Vagina (tissue), 2 donors: ENCODE measurements at regions not wholly inside any gene's neighbourhood (a gene's known extent, or its start where the extent isn't known, plus 50 kb on each side); places are given as distances from the start of the nearest gene placed in this dataset.
A peak's percentile ranks its signal among the peaks of the same experiment; 100 is the strongest.

Experiments
- DNase-seq, 2 donors: peaks; one replicate each; pipeline ENCODE4 v3.0.0-alpha.2; 2017; ENCODE audit errors: extremely low spot score in 2 of 2
- H3K27ac ChIP-seq: fragments of 200-600 bp; sonication (generic); one replicate; pipeline ENCODE4 v1.5.1; 2019
- H3K27me3 ChIP-seq: fragments of 200-600 bp; sonication (generic); one replicate; pipeline ENCODE4 v1.5.1; 2019
- H3K36me3 ChIP-seq, 2 donors: fragments of 200-600 bp; sonication (generic); one replicate each; pipeline ENCODE4 v1.5.1; 2017 to 2019
- H3K4me1 ChIP-seq: fragments of 200-600 bp; sonication (generic); one replicate; pipeline ENCODE4 v1.5.1; 2019
- H3K4me3 ChIP-seq, 2 donors: fragments of 200-600 bp; sonication (generic); 1 replicate in 1 of 2; 2 replicates in 1 of 2; pipeline ENCODE4 v1.5.1; 2016 to 2019
- H3K9me3 ChIP-seq: fragments of 200-600 bp; sonication (generic); one replicate; pipeline ENCODE4 v1.5.1; 2019
- POLR2A ChIP-seq, 2 donors: fragments of 450-650 bp; IDR thresholded peaks; one replicate each; pipeline ENCODE4 v1.6.1; 2017; ENCODE audit warnings: antibody characterized with exemption in 2 of 2, mild to moderate bottlenecking in 2 of 2, moderate library complexity in 2 of 2
- POLR2AphosphoS5 ChIP-seq, 2 donors: sonication (generic); formaldehyde crosslinking; IDR thresholded peaks; one replicate each; pipeline ENCODE4 v1.9.0; 2017; ENCODE audit warnings: antibody characterized with exemption in 2 of 2, mild to moderate bottlenecking in 2 of 2, low read depth in 1 of 2; ENCODE audit not compliant: insufficient read depth in 1 of 2
- intact Hi-C: fragments of 100-400 bp; cut with DNase I; formaldehyde crosslinking; loops from one replicate; pipeline ENCODE4 v1.15.1; 2023
- TF ChIP-seq, protein P1 (sequence below), 3 experiments: fragments of 450-650 bp in 2 of 3; fragments of 200-600 bp in 1 of 3; sonication (generic) in 1 of 3; IDR thresholded peaks; one replicate each; pipeline ENCODE4 v1.5.1; 2017 to 2019; ENCODE audit warnings: antibody characterized with exemption in 3 of 3, mild to moderate bottlenecking in 2 of 3, moderate library complexity in 2 of 3

DNA sequence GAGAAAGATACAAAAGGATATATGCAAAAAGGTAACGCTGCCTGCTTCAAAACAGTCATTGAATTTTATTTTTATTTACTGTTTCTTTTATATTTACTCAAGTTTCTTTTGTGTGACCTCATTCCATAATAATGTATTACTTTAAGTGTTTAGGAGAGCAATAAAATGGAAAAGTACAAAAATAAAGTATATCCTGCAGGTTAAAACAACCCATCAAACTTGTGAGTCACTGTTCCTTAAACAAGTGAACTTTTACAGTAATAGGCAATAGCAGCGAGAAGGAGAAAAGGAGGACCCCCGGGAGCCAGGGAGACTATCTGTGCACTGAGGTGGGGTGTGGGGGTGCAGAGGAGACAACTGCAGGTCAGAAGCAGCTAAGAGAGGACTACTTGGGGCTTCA lies 124.5 kb downstream of the EN1 start:
- intact Hi-C loops, result no loop called here
- TF ChIP-seq, protein P1, sequence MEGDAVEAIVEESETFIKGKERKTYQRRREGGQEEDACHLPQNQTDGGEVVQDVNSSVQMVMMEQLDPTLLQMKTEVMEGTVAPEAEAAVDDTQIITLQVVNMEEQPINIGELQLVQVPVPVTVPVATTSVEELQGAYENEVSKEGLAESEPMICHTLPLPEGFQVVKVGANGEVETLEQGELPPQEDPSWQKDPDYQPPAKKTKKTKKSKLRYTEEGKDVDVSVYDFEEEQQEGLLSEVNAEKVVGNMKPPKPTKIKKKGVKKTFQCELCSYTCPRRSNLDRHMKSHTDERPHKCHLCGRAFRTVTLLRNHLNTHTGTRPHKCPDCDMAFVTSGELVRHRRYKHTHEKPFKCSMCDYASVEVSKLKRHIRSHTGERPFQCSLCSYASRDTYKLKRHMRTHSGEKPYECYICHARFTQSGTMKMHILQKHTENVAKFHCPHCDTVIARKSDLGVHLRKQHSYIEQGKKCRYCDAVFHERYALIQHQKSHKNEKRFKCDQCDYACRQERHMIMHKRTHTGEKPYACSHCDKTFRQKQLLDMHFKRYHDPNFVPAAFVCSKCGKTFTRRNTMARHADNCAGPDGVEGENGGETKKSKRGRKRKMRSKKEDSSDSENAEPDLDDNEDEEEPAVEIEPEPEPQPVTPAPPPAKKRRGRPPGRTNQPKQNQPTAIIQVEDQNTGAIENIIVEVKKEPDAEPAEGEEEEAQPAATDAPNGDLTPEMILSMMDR (IDR thresholded peaks at IDR 0.05), result no peak
- TF ChIP-seq POLR2AphosphoS5 (IDR thresholded peaks at IDR 0.05; ENCODE audit: insufficient read depth in 1 of 2, low read depth in 1 of 2), result no peak
- TF ChIP-seq POLR2A (IDR thresholded peaks at IDR 0.05), result no peak
- no peak overlapping the region for H3K27ac ChIP-seq
- no peak overlapping the region for H3K4me3 ChIP-seq
- no peaks in the 10 kb centered on the region for H3K27me3 ChIP-seq
- no peaks in the 10 kb centered on the region for H3K36me3 ChIP-seq
- H3K4me1 ChIP-seq, result no peaks in the 10 kb centered on the region
- DNase-seq, result no peak
- H3K9me3 ChIP-seq, result no peaks in the 10 kb centered on the region

DNA sequence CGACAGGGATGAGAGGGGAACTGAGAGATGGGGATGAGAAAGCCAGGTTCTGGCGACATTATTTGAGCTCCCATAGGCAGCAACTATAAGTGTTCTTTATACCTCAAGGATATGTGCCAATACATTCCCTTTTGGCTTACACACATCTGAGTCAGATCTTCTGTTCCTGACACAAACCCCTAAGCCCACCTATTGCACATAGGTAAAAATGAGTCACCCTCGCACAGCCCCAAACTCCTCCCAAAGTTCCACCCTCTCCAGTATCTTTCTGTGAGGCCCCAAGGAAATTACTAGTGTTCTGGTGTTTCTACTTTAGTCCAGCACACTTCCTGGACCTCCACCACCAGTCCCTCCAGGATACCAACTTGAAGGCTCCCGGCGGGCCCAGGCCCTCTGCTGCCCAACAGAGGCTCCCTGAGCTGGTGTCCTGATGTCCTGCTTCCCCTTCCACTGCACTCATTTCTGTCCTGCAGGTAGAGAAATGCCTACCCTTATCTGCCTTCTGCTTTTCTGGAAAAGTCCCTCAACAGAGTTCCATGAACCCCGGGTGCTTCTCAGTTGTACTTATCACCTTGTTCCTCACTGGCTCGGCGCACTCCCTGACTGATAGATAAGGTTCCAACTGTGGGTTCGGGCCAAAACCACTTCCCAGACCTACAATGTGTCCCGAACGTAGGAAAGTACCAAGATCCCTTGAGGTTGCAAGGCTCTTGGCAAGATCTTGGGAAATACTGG lies 125.5 kb downstream of the EN1 start:
- Histone ChIP-seq H3K36me3 (no peaks in the 10 kb centered on the region), H3K4me1 (no peaks in the 10 kb centered on the region), H3K27me3 (no peaks in the 10 kb centered on the region), H3K9me3 (no peaks in the 10 kb centered on the region), H3K4me3 (no peak overlapping the region), H3K27ac (no peak overlapping the region)
- intact Hi-C loops, result no loop called here
- DNase-seq, result peak in 1 of 2 donors; percentile 74
- no peak for TF ChIP-seq POLR2A (IDR thresholded peaks at IDR 0.05)

DNA sequence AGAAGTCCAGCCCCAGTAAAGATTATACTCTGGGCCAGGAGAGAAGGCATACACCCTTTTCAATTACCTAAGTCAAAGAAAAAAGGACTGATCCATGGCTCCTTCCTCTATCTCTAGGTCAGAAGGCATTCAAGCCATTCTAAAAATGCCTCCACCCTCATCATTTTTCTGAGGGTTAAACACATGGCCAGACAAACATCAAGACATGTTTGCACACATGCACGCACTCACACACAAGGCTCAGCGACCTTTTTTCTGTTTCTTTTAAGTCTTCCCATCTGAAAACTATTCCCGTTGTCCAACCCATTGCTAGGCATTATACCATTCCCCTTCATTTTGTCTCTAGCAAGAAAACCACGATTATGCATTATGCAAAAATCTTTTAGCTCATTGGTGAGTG lies 126.6 kb downstream of the EN1 start:
- H3K9me3 ChIP-seq, result no peaks in the 10 kb centered on the region
- DNase-seq, result no peak
- no peaks in the 10 kb centered on the region for H3K36me3 ChIP-seq
- H3K27me3 ChIP-seq, result no peaks in the 10 kb centered on the region
- H3K27ac ChIP-seq, result no peak overlapping the region
- H3K4me3 ChIP-seq, result no peak overlapping the region
- H3K4me1 ChIP-seq, result no peaks in the 10 kb centered on the region
- intact Hi-C loops, result no loop called here
- TF ChIP-seq POLR2A (IDR thresholded peaks at IDR 0.05) (no peak), POLR2AphosphoS5 (IDR thresholded peaks at IDR 0.05; ENCODE audit: insufficient read depth in 1 of 2, low read depth in 1 of 2) (no peak)
- TF ChIP-seq, protein P1 (IDR thresholded peaks at IDR 0.05), result no peak

DNA sequence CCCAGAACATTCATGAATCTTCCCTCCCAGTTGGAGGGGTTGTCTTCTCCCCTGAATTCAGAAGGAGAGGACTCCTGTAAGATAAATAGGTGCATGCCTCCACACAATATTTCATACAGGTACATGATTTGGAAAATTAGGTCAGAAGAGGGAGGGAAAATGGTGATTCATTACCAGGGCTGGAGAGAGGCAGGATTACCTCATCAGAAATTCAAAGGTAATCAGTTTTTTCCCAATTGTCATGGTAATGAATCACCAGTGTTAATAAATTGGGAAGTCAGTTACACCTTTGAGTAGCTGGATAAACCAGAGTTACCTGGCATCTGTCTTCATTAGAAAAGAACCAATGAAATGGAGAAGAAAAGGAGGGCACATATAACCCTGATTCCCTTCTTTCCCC lies 128.5 kb downstream of the EN1 start:
- TF ChIP-seq, protein P1 (IDR thresholded peaks at IDR 0.05), result no peak
- intact Hi-C loops, result no loop called here
- H3K4me3 ChIP-seq, result no peak overlapping the region
- no peaks in the 10 kb centered on the region for H3K27me3 ChIP-seq
- DNase-seq, result no peak
- H3K27ac ChIP-seq, result no peak overlapping the region
- H3K9me3 ChIP-seq, result no peaks in the 10 kb centered on the region
- H3K36me3 ChIP-seq, result no peaks in the 10 kb centered on the region
- no peaks in the 10 kb centered on the region for H3K4me1 ChIP-seq

DNA sequence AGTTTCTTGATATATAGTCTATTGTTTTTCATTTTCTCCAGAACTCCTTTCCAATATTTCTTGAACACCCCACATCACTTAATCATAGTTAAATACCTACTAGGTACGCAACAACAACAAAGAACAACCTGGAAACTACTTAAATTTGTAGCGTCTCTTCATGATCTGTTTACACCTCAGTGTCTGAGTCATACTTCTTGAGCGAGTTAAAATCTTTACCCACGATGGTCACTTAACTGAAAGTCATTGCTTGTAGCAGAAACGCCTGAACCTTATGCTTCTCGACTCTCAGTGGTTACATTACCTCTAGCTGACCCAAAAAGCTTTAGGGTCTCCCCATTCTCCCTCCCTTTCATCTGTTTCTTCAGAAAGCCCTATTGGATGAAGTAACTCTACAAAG lies 131.3 kb downstream of the EN1 start:
- no peaks in the 10 kb centered on the region for H3K9me3 ChIP-seq
- no peaks in the 10 kb centered on the region for H3K27me3 ChIP-seq

More for the DNA sequence above, 131.3 kb downstream of the EN1 start:
- Histone ChIP-seq H3K27ac (no peak overlapping the region), H3K36me3 (no peaks in the 10 kb centered on the region), H3K4me1 (no peaks in the 10 kb centered on the region), H3K4me3 (no peak overlapping the region)
- intact Hi-C loops, result no loop called here
- TF ChIP-seq POLR2AphosphoS5 (IDR thresholded peaks at IDR 0.05; ENCODE audit: insufficient read depth in 1 of 2, low read depth in 1 of 2), result no peak
- TF ChIP-seq POLR2A (IDR thresholded peaks at IDR 0.05), result no peak
- TF ChIP-seq, protein P1 (IDR thresholded peaks at IDR 0.05), result no peak
- no peak for DNase-seq
